GM12878 (cell line): ENCODE measurements at regions not wholly inside any gene's neighbourhood (a gene's known extent, or its start where the extent isn't known, plus 50 kb on each side); places are given as distances from the start of the nearest gene placed in this dataset.

Experiments used
- ATAC-seq: fragments of 200-7000 bp; cut with Tn5 transposase; 3 replicates; pipeline ENCODE4 v1.9.1; 2020; ENCODE audit warnings: mild to moderate bottlenecking, moderate library complexity
- BruUV-seq: library from RNA; stranded (reverse); fragments of 400-500 nt; replicated peaks from 2 replicates; lab custom pipeline; 2021; lab: Mats Ljungman, UMichigan
- CTCF ChIA-PET: fragments of 300-600 bp; sonication (Branson Sonifier 250); formaldehyde crosslinking; extraction: SDS; loops from one replicate; lab custom pipeline; 2021; ENCODE audit warnings: inconsistent platforms; lab: Yijun Ruan, JAX
- POLR2A ChIA-PET: fragments of 350-600 bp; formaldehyde crosslinking; extraction: SDS; loops from one replicate; lab custom pipeline; 2021; ENCODE audit warnings: inconsistent platforms; lab: Charles Lee
- RAD21 ChIA-PET: fragments of 300-600 bp; sonication (Branson Sonifier 250); formaldehyde crosslinking; loops from one replicate; lab custom pipeline; 2023; ENCODE audit warnings: antibody characterized with exemption; ENCODE audit not compliant: unreplicated experiment; lab: Charles Lee
- SMC1A ChIA-PET: fragments of 300-600 bp; sonication (Branson Sonifier 250); formaldehyde crosslinking; loops from one replicate; lab custom pipeline; 2023; ENCODE audit not compliant: unreplicated experiment, uncharacterized antibody; lab: Charles Lee
- DNase-seq: peaks from one replicate; pipeline ENCODE4 v3.0.0-alpha.2; 2011; ENCODE audit warnings: low read depth, low spot score
- FAIRE-seq: peaks from 3 replicates; lab custom pipeline; 2011; peaks lifted over from hg19 to GRCh38; lab: Jason Lieb, UNC
- H2AFZ ChIP-seq: 2 replicates; pipeline ENCODE4 v1.6.0; 2011; ENCODE audit warnings: low read depth, low read length, control low read depth; ENCODE audit not compliant: control insufficient read depth
- H3K27ac ChIP-seq: 2 replicates; pipeline ENCODE4 v1.5.1; 2011; ENCODE audit warnings: control low read depth; ENCODE audit not compliant: control insufficient read depth, insufficient read depth
- H3K27me3 ChIP-seq, 2 experiments: replicated peaks in 1 of 2; 2 replicates each; pipeline versions ENCODE4 v1.6.0 to v1.6.1; 2011; ENCODE audit warnings: low read length in 1 of 2; ENCODE audit not compliant: control insufficient read depth in 2 of 2, insufficient read depth in 2 of 2
- H3K36me3 ChIP-seq, 2 experiments: 2 replicates each; pipeline ENCODE4 v1.5.1; 2011; ENCODE audit warnings: low read length in 1 of 2; ENCODE audit not compliant: control insufficient read depth in 2 of 2, insufficient read depth in 2 of 2
- H3K4me1 ChIP-seq: 2 replicates; pipeline ENCODE4 v1.6.1; 2011; ENCODE audit warnings: mild to moderate bottlenecking, low read length, moderate library complexity, mixed read lengths; ENCODE audit not compliant: control insufficient read depth, insufficient read depth
- H3K4me2 ChIP-seq: 2 replicates; pipeline ENCODE4 v1.6.0; 2011; ENCODE audit warnings: control low read depth; ENCODE audit not compliant: control insufficient read depth, insufficient read depth
- H3K4me3 ChIP-seq: fragments of 200-600 bp; sonication (generic); 2 replicates; pipeline ENCODE4 v1.5.1; 2016
- H3K79me2 ChIP-seq: 2 replicates; pipeline ENCODE4 v1.6.0; 2011; ENCODE audit warnings: low read length; ENCODE audit not compliant: control insufficient read depth, insufficient read depth
- H3K9ac ChIP-seq: 2 replicates; pipeline ENCODE4 v1.8.0; 2011; ENCODE audit warnings: low read length, control low read depth, mixed read lengths; ENCODE audit not compliant: control insufficient read depth, insufficient read depth
- H3K9me3 ChIP-seq: replicated peaks from 3 replicates; pipeline ENCODE4 v1.5.1; 2011; ENCODE audit warnings: mild to moderate bottlenecking, low read length; ENCODE audit not compliant: control insufficient read depth, insufficient read depth
- H4K20me1 ChIP-seq: 2 replicates; pipeline ENCODE4 v1.6.0; 2011; ENCODE audit not compliant: control insufficient read depth, insufficient read depth
- ATF3 ChIP-seq: IDR thresholded peaks from 2 replicates; pipeline ENCODE4 v1.6.1; 2011; ENCODE audit warnings: low read depth, mild to moderate bottlenecking, low read length, moderate library complexity, borderline replicate concordance; ENCODE audit errors: extremely low read depth
- CREB1 ChIP-seq: IDR thresholded peaks from 2 replicates; pipeline ENCODE4 v1.6.1; 2012; ENCODE audit warnings: low read depth, mild to moderate bottlenecking, inconsistent platforms
- ELK1 ChIP-seq: IDR thresholded peaks from 2 replicates; pipeline ENCODE4 v1.6.1; 2012; ENCODE audit warnings: low read depth, low read length, improper control_type of control experiment
- ETV6 ChIP-seq, 2 experiments: fragments of 450-650 bp in 1 of 2; IDR thresholded peaks in 1 of 2; conservative IDR thresholded peaks in 1 of 2; 2 replicates each; pipeline ENCODE4 v1.6.1; 2014; ENCODE audit warnings: antibody characterized with exemption in 1 of 2, borderline replicate concordance in 1 of 2, low read depth in 1 of 2, mild to moderate bottlenecking in 1 of 2, moderate library complexity in 1 of 2
- FOXK2 ChIP-seq: fragments of 450-650 bp; IDR thresholded peaks from 2 replicates; pipeline ENCODE4 v1.6.1; 2017; ENCODE audit warnings: mild to moderate bottlenecking, moderate library complexity
- HDGF ChIP-seq: fragments of 450-650 bp; IDR thresholded peaks from 2 replicates; pipeline ENCODE4 v1.6.1; 2016; ENCODE audit warnings: antibody characterized with exemption
- MTA3 ChIP-seq: IDR thresholded peaks from 2 replicates; pipeline ENCODE4 v1.6.1; 2012; ENCODE audit warnings: low read length, inconsistent platforms, borderline replicate concordance
- PRDM15 ChIP-seq: fragments of 450-650 bp; formaldehyde crosslinking; IDR thresholded peaks from 2 replicates; pipeline ENCODE4 v1.4.0; 2020; ENCODE audit warnings: mild to moderate bottlenecking, moderate library complexity
- ZBTB4 ChIP-seq: fragments of 450-650 bp; formaldehyde crosslinking; IDR thresholded peaks from 2 replicates; pipeline ENCODE4 v1.4.0; 2022; ENCODE audit warnings: mild to moderate bottlenecking, moderate library complexity
- WGBS: methylation state at CpG from one replicate; pipeline ENCODE4 v1.1.6; 2016; ENCODE audit warnings: low lambda C conversion rate; ENCODE audit not compliant: insufficient replicate concordance, insufficient coverage; ENCODE audit errors: missing lambda C conversion rate; 5-methylcytosine and 5-hydroxymethylcytosine counted together
- in situ Hi-C: fragments of 300-500 bp; cut with MboI; formaldehyde crosslinking; loops from 9 replicates; pipeline ENCODE4 v1.14.3; 2018; ENCODE audit warnings: mixed read lengths
- intact Hi-C: fragments of 100-400 bp; cut with micrococcal nuclease; formaldehyde crosslinking; loops from one replicate; pipeline ENCODE4 v1.14.2; 2022; ENCODE audit not compliant: unreplicated experiment
- TF ChIP-seq, protein P1 (sequence below): IDR thresholded peaks from 2 replicates; pipeline ENCODE4 v1.6.1; 2011; ENCODE audit warnings: mild to moderate bottlenecking, low read depth, low read length, moderate library complexity; ENCODE audit not compliant: insufficient replicate concordance
- TF ChIP-seq, protein P2 (sequence below): IDR thresholded peaks from 2 replicates; pipeline ENCODE4 v1.6.1; 2011; ENCODE audit warnings: borderline replicate concordance, low read depth, mild to moderate bottlenecking, moderate library complexity, mixed read lengths, low read length; ENCODE audit not compliant: insufficient read depth; ENCODE audit errors: extremely low read length

DNA sequence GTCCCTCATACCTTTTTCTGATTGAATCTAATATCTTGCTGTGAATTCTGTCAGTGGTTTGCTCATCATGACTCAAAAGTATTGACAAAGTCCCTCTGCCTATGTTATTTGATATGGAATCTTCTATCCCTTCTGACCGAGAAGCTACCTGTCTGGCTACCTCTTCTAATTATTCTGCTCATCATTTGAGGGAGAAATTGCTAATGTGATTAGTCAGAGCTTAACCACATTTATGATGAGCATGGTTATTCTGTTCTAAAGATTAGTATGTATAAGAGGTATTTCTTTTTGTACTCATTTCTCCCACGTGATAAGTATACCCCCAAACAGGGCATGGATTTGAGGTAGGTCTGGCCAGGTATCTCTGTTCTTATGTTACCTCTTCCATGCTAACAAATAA, 428.4 kb upstream of the KCNMB2 start:
- no peak overlapping the region for H3K4me3 ChIP-seq
- H3K27ac ChIP-seq, result no peak overlapping the region
- BruUV-seq, result no TSS peak
- no peak overlapping the region for H3K4me2 ChIP-seq
- no peak for ATAC-seq
- no peak for FAIRE-seq
- no peaks in the 10 kb centered on the region for H3K79me2 ChIP-seq
- no peaks in the 10 kb centered on the region for H3K36me3 ChIP-seq
- in situ Hi-C loops, result no loop called here
- no peak overlapping the region for H2AFZ ChIP-seq
- no peaks in the 10 kb centered on the region for H3K9me3 ChIP-seq
- no peak for DNase-seq
- RAD21 ChIA-PET, result no interaction called here
- SMC1A ChIA-PET, result interaction anchor here (0.6 kb wide), 1 partner anchor 702 kb away, joined by 4 read pairs; no protein-coding TSS in a partner anchor
- no peaks in the 10 kb centered on the region for H3K4me1 ChIP-seq
- H4K20me1 ChIP-seq, result no peaks in the 10 kb centered on the region
- WGBS, result 2% methylated on average over 2 of the region's 2 CpGs
- no peak overlapping the region for H3K9ac ChIP-seq
- CTCF ChIA-PET, result interaction anchor here (0.6 kb wide), 1 partner anchor 185 kb away, joined by 3 read pairs; no protein-coding TSS in a partner anchor
- POLR2A ChIA-PET, result no interaction called here
- intact Hi-C loops, result no loop called here
- no peaks in the 10 kb centered on the region for H3K27me3 ChIP-seq
- no peak for TF ChIP-seq CREB1
- no peak for TF ChIP-seq PRDM15 (CRISPR knock-in tag)
- no peak for TF ChIP-seq ETV6 (conservative IDR thresholded peaks at IDR 0.05 in 1 of 2, IDR thresholded peaks at IDR 0.05 in 1 of 2; ENCODE audit: borderline replicate concordance in 1 of 2, low read depth in 1 of 2)
- TF ChIP-seq ATF3, result no peak
- no peak for TF ChIP-seq MTA3
- TF ChIP-seq, protein P1, sequence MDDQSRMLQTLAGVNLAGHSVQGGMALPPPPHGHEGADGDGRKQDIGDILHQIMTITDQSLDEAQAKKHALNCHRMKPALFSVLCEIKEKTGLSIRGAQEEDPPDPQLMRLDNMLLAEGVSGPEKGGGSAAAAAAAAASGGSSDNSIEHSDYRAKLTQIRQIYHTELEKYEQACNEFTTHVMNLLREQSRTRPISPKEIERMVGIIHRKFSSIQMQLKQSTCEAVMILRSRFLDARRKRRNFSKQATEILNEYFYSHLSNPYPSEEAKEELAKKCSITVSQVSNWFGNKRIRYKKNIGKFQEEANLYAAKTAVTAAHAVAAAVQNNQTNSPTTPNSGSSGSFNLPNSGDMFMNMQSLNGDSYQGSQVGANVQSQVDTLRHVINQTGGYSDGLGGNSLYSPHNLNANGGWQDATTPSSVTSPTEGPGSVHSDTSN, result no peak
- no peak for TF ChIP-seq ELK1
- TF ChIP-seq ZBTB4 (CRISPR knock-in tag), result no peak
- TF ChIP-seq HDGF, result no peak
- TF ChIP-seq FOXK2, result no peak
- TF ChIP-seq, protein P2, sequence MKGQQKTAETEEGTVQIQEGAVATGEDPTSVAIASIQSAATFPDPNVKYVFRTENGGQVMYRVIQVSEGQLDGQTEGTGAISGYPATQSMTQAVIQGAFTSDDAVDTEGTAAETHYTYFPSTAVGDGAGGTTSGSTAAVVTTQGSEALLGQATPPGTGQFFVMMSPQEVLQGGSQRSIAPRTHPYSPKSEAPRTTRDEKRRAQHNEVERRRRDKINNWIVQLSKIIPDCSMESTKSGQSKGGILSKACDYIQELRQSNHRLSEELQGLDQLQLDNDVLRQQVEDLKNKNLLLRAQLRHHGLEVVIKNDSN, result no peak
